ENCODE measurements at regions not wholly inside any gene's neighbourhood (a gene's known extent, or its start where the extent isn't known, plus 50 kb on each side); places are given as distances from the start of the nearest gene placed in this dataset.

- Mint-ChIP-seq H3K27ac (peak overlapping the region; percentile 18), H3K36me3 (peaks cover 9% of the 10 kb centered on the region), H3K27me3 (ENCODE audit: low read depth) (no peaks in the 10 kb centered on the region), H3K4me1 (peaks cover 20% of the 10 kb centered on the region), H3K4me3 (no peak overlapping the region), H3K9me3 (peaks cover 18% of the 10 kb centered on the region)
- no peak for TF ChIP-seq CTCF (IDR thresholded peaks at IDR 0.05; ENCODE audit: unreplicated experiment)
- no peak for DNase-seq (ENCODE audit: low spot score in 2 of 2, unreplicated experiment in 2 of 2)
These were observed 119.6 kb upstream of the S1PR3 start for GRCh38 chr9:88871669-88872068.

- Mint-ChIP-seq H3K4me3 (no peak overlapping the region), H3K36me3 (peaks cover 9% of the 10 kb centered on the region), H3K4me1 (peaks cover 20% of the 10 kb centered on the region), H3K9me3 (peaks cover 18% of the 10 kb centered on the region), H3K27ac (peak overlapping the region; percentile 18), H3K27me3 (ENCODE audit: low read depth) (no peaks in the 10 kb centered on the region)
- no peak for DNase-seq (ENCODE audit: low spot score in 2 of 2, unreplicated experiment in 2 of 2)
- no peak for TF ChIP-seq CTCF (IDR thresholded peaks at IDR 0.05; ENCODE audit: unreplicated experiment)
These were observed 118.9 kb upstream of the S1PR3 start for GRCh38 chr9:88872192-88872946.

GRCh38 chr9:88873635-88874034, 117.6 kb upstream of the S1PR3 start:
- DNase-seq (ENCODE audit: low spot score in 2 of 2, unreplicated experiment in 2 of 2): no peak
- peaks cover 9% of the 10 kb centered on the region for H3K9me3 Mint-ChIP-seq
- H3K36me3 Mint-ChIP-seq: peaks cover 8% of the 10 kb centered on the region
- no peaks in the 10 kb centered on the region for H3K27me3 Mint-ChIP-seq (ENCODE audit: low read depth)
- H3K27ac Mint-ChIP-seq: no peak overlapping the region
- TF ChIP-seq CTCF (IDR thresholded peaks at IDR 0.05; ENCODE audit: unreplicated experiment): no peak
- peaks cover 20% of the 10 kb centered on the region for H3K4me1 Mint-ChIP-seq
- H3K4me3 Mint-ChIP-seq: no peak overlapping the region

- H3K4me1 Mint-ChIP-seq: peaks cover 20% of the 10 kb centered on the region
- H3K27ac Mint-ChIP-seq: no peak overlapping the region
- H3K36me3 Mint-ChIP-seq: peaks cover under 1% of the 10 kb centered on the region
- no peaks in the 10 kb centered on the region for H3K27me3 Mint-ChIP-seq (ENCODE audit: low read depth)
- H3K9me3 Mint-ChIP-seq: peaks cover 2% of the 10 kb centered on the region
- H3K4me3 Mint-ChIP-seq: no peak overlapping the region
- no peak for DNase-seq (ENCODE audit: low spot score in 2 of 2, unreplicated experiment in 2 of 2)
- no peak for TF ChIP-seq CTCF (IDR thresholded peaks at IDR 0.05; ENCODE audit: unreplicated experiment)
These were observed 116.9 kb upstream of the S1PR3 start for GRCh38 chr9:88874391-88874790.

GRCh38 chr9:88875400-88876120, 115.7 kb upstream of the S1PR3 start:
- no peak for DNase-seq (ENCODE audit: low spot score in 2 of 2, unreplicated experiment in 2 of 2)
- no peak for TF ChIP-seq CTCF (IDR thresholded peaks at IDR 0.05; ENCODE audit: unreplicated experiment)
- H3K27me3 Mint-ChIP-seq (ENCODE audit: low read depth): no peaks in the 10 kb centered on the region
- no peaks in the 10 kb centered on the region for H3K9me3 Mint-ChIP-seq
- no peak overlapping the region for H3K27ac Mint-ChIP-seq
- peaks cover 20% of the 10 kb centered on the region for H3K4me1 Mint-ChIP-seq
- H3K36me3 Mint-ChIP-seq: no peaks in the 10 kb centered on the region
- no peak overlapping the region for H3K4me3 Mint-ChIP-seq
